ENCODE measurements at regions not wholly inside any gene's neighbourhood (a gene's known extent, or its start where the extent isn't known, plus 50 kb on each side); places are given as distances from the start of the nearest gene placed in this dataset.
A peak's percentile ranks its signal among the peaks of the same experiment; 100 is the strongest.

GRCh38 chr2:198991431-198991830 lies 466.3 kb downstream of the SATB2 start (continued):
- TF ChIP-seq ZNF211 (tag by site-specific recombination; IDR thresholded peaks at IDR 0.05; ENCODE audit: low read depth), result no peak

DNA sequence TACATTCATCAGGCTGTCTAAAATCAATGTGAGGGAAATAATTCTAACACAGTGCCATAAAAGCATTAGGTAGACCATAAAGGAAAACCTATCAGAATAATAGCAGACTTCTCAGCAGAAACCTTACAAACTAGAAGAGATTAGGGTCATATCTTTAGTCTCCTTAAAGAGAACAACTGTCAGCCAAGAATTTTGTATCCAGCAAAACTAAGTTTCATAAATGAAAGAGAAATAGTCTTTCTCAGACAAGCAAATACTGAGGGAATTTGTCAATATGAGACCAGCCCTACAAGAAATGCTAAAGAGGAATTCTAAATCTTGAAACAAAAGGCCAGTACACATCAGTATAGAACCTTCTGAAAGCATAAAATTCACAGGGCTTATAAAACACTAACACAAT lies 482.0 kb downstream of the SATB2 start:
- no peak overlapping the region for H3K27ac ChIP-seq (ENCODE audit: extremely low read depth, low read depth, low read length)
- no peaks in the 10 kb centered on the region for H3K9me3 ChIP-seq (ENCODE audit: control insufficient read depth, insufficient read depth, low read depth, low read length)
- ChIA-PET CTCF (no interaction called here), POLR2A (no interaction called here)
- H3K36me3 ChIP-seq (ENCODE audit: control insufficient read depth in 2 of 2, insufficient read depth in 1 of 2, low read length in 2 of 2), result no peaks in the 10 kb centered on the region
- TF ChIP-seq ZNF621 (tag by site-specific recombination; IDR thresholded peaks at IDR 0.05), result no peak
- peak; percentile 91 for TF ChIP-seq TRIM28 (IDR thresholded peaks at IDR 0.05; ENCODE audit: borderline replicate concordance, low read length)
- TF ChIP-seq ZNF561 (tag by site-specific recombination; IDR thresholded peaks at IDR 0.05; ENCODE audit: borderline replicate concordance), result no peak
- no peak for TF ChIP-seq ZNF311 (tag by site-specific recombination; IDR thresholded peaks at IDR 0.05; ENCODE audit: borderline replicate concordance)
- TF ChIP-seq ZNF121 (tag by site-specific recombination; IDR thresholded peaks at IDR 0.05), result no peak
- peak; percentile 96 for TF ChIP-seq SETDB1 (IDR thresholded peaks at IDR 0.05; ENCODE audit: insufficient read length, low read length)
- no peak for TF ChIP-seq ZSCAN5A (tag by site-specific recombination; IDR thresholded peaks at IDR 0.05)
- no peak overlapping the region for H3K4me3 ChIP-seq (ENCODE audit: low read depth, low read length)
- no peaks in the 10 kb centered on the region for H3K4me1 ChIP-seq (ENCODE audit: control insufficient read depth, insufficient read depth, low read length)

GRCh38 chr2:198973785-198974184 lies 484.0 kb downstream of the SATB2 start:
- POLR2A ChIA-PET, result no interaction called here
- TF ChIP-seq GLI4 (tag by site-specific recombination; IDR thresholded peaks at IDR 0.05) (no peak), HOXC10 (CRISPR knock-in tag; IDR thresholded peaks at IDR 0.05) (no peak), ZNF248 (tag by site-specific recombination; IDR thresholded peaks at IDR 0.05) (no peak), PRDM6 (tag by site-specific recombination; IDR thresholded peaks at IDR 0.05) (no peak), HOXD13 (CRISPR knock-in tag; IDR thresholded peaks at IDR 0.05; ENCODE audit: borderline replicate concordance) (no peak), ZSCAN4 (tag by site-specific recombination; IDR thresholded peaks at IDR 0.05) (no peak), ZBTB21 (tag by site-specific recombination; IDR thresholded peaks at IDR 0.05) (no peak), ZNF423 (tag by site-specific recombination; IDR thresholded peaks at IDR 0.05) (no peak), ZNF148 (tag by site-specific recombination; IDR thresholded peaks at IDR 0.05; ENCODE audit: borderline replicate concordance) (no peak), ZNF837 (tag by site-specific recombination; IDR thresholded peaks at IDR 0.05) (no peak)
- TF ChIP-seq, protein P1, sequence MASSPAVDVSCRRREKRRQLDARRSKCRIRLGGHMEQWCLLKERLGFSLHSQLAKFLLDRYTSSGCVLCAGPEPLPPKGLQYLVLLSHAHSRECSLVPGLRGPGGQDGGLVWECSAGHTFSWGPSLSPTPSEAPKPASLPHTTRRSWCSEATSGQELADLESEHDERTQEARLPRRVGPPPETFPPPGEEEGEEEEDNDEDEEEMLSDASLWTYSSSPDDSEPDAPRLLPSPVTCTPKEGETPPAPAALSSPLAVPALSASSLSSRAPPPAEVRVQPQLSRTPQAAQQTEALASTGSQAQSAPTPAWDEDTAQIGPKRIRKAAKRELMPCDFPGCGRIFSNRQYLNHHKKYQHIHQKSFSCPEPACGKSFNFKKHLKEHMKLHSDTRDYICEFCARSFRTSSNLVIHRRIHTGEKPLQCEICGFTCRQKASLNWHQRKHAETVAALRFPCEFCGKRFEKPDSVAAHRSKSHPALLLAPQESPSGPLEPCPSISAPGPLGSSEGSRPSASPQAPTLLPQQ (tag by site-specific recombination; IDR thresholded peaks at IDR 0.05), result no peak
- TF ChIP-seq, protein P2, sequence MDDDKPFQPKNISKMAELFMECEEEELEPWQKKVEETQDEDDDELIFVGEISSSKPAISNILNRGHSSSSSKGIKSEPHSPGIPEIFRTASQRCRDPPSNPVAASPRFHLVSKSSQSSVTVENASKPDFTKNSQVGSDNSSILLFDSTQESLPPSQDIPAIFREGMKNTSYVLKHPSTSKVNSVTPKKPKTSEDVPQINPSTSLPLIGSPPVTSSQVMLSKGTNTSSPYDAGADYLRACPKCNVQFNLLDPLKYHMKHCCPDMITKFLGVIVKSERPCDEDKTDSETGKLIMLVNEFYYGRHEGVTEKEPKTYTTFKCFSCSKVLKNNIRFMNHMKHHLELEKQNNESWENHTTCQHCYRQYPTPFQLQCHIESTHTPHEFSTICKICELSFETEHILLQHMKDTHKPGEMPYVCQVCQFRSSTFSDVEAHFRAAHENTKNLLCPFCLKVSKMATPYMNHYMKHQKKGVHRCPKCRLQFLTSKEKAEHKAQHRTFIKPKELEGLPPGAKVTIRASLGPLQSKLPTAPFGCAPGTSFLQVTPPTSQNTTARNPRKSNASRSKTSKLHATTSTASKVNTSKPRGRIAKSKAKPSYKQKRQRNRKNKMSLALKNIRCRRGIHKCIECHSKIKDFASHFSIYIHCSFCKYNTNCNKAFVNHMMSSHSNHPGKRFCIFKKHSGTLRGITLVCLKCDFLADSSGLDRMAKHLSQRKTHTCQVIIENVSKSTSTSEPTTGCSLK (tag by site-specific recombination; IDR thresholded peaks at IDR 0.05), result no peak
- TF ChIP-seq, protein P3, sequence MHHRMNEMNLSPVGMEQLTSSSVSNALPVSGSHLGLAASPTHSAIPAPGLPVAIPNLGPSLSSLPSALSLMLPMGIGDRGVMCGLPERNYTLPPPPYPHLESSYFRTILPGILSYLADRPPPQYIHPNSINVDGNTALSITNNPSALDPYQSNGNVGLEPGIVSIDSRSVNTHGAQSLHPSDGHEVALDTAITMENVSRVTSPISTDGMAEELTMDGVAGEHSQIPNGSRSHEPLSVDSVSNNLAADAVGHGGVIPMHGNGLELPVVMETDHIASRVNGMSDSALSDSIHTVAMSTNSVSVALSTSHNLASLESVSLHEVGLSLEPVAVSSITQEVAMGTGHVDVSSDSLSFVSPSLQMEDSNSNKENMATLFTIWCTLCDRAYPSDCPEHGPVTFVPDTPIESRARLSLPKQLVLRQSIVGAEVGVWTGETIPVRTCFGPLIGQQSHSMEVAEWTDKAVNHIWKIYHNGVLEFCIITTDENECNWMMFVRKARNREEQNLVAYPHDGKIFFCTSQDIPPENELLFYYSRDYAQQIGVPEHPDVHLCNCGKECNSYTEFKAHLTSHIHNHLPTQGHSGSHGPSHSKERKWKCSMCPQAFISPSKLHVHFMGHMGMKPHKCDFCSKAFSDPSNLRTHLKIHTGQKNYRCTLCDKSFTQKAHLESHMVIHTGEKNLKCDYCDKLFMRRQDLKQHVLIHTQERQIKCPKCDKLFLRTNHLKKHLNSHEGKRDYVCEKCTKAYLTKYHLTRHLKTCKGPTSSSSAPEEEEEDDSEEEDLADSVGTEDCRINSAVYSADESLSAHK (tag by site-specific recombination; IDR thresholded peaks at IDR 0.05), result no peak

More at GRCh38 chr2:198973785-198974184, 484.0 kb downstream of the SATB2 start:
- H3K4me3 ChIP-seq (ENCODE audit: low read depth, low read length), result no peak overlapping the region
- no peaks in the 10 kb centered on the region for H3K4me1 ChIP-seq (ENCODE audit: control insufficient read depth, insufficient read depth, low read length)
- no peak overlapping the region for H3K27ac ChIP-seq (ENCODE audit: extremely low read depth, low read depth, low read length)
- no peaks in the 10 kb centered on the region for H3K36me3 ChIP-seq (ENCODE audit: control insufficient read depth in 2 of 2, insufficient read depth in 1 of 2, low read length in 2 of 2)
- no peaks in the 10 kb centered on the region for H3K9me3 ChIP-seq (ENCODE audit: control insufficient read depth, insufficient read depth, low read depth, low read length)
- CTCF ChIA-PET, result no interaction called here
